ENCODE measurements at regions not wholly inside any gene's neighbourhood (a gene's known extent, or its start where the extent isn't known, plus 50 kb on each side); places are given as distances from the start of the nearest gene placed in this dataset.

DNA sequence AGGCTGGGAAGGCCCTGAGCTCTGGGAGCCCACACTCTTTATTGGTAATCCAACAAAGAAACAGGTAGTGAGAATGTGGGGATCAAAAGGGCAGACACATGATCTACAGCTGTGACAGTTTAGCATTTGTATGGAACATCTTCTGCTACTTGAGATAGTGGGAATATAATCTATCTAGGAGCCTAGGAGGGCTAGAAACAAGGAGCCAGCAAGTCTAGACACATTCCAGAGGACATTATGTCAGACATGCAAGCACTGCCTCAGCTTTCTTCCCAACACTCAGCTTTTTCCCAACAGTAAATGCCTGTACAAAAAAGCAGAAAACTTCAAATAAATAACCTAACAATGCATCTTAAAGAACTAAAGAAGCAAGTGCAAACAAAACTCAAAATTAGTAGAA lies 1150.6 kb upstream of the RAG2 start:
- BruUV-seq (replicated peaks): no TSS peak
- no peaks in the 10 kb centered on the region; a peak in 2 of 4 replicates for H3K9me3 ChIP-seq (ENCODE audit: control insufficient read depth in 1 of 2, insufficient read depth in 1 of 2, low read depth in 1 of 2, low read length in 2 of 2)
- ChIA-PET RAD21 (ENCODE audit: low non-redundant PET in 1 of 2, low total read pairs in 2 of 2, uncharacterized antibody in 2 of 2, unreplicated experiment in 2 of 2) (no interaction called here), POLR2A (no interaction called here), CTCF (no interaction called here)
- H3K4me1 ChIP-seq (ENCODE audit: control insufficient read depth in 1 of 2, insufficient read depth in 2 of 2, low read length in 2 of 2): no peaks in the 10 kb centered on the region
- no peak for DNase-seq (ENCODE audit: low read depth, low spot score)
- H3K4me2 ChIP-seq (ENCODE audit: low read length): no peak overlapping the region
- ATAC-seq: no peak
- no peaks in the 10 kb centered on the region for H3K79me2 ChIP-seq (ENCODE audit: insufficient read depth, low read length)
- no peaks in the 10 kb centered on the region for H3K36me3 ChIP-seq (ENCODE audit: control insufficient read depth in 1 of 2, insufficient read depth in 2 of 2, low read length in 2 of 2)
- no peak overlapping the region for H2AFZ ChIP-seq (ENCODE audit: low read depth, low read length, poor library complexity, severe bottlenecking)
- no peak overlapping the region for H3K4me3 ChIP-seq (replicated peaks in 1 of 2; ENCODE audit: low read depth in 1 of 2, low read length in 2 of 2)
- intact Hi-C loops (cut with micrococcal nuclease): no loop called here
- H3K9ac ChIP-seq (ENCODE audit: low read length): no peak overlapping the region
- H4K20me1 ChIP-seq (ENCODE audit: insufficient read depth): no peaks in the 10 kb centered on the region
- TF ChIP-seq EZH2phosphoT487 (IDR thresholded peaks at IDR 0.05; ENCODE audit: borderline replicate concordance): no peak
- no peak for TF ChIP-seq ELF1 (IDR thresholded peaks at IDR 0.05; ENCODE audit: borderline replicate concordance, low read depth)
- TF ChIP-seq TCF7L2 (IDR thresholded peaks at IDR 0.05; ENCODE audit: borderline replicate concordance, extremely low read depth, insufficient read depth, insufficient read length): no peak
- no peak for TF ChIP-seq ZNF274 (IDR thresholded peaks at IDR 0.05; ENCODE audit: low read depth, low read length)
- no peak for TF ChIP-seq CEBPB (IDR thresholded peaks at IDR 0.05; ENCODE audit: low read depth)
- no peak for TF ChIP-seq SIN3A (IDR thresholded peaks at IDR 0.05; ENCODE audit: low read depth)
- no peak for TF ChIP-seq JUND (IDR thresholded peaks at IDR 0.05)
- TF ChIP-seq YY1 (IDR thresholded peaks at IDR 0.05; ENCODE audit: extremely low read depth, insufficient replicate concordance, low read depth, low read length): no peak
- no peak for TF ChIP-seq ZFX (IDR thresholded peaks at IDR 0.05)
- TF ChIP-seq, protein P1, sequence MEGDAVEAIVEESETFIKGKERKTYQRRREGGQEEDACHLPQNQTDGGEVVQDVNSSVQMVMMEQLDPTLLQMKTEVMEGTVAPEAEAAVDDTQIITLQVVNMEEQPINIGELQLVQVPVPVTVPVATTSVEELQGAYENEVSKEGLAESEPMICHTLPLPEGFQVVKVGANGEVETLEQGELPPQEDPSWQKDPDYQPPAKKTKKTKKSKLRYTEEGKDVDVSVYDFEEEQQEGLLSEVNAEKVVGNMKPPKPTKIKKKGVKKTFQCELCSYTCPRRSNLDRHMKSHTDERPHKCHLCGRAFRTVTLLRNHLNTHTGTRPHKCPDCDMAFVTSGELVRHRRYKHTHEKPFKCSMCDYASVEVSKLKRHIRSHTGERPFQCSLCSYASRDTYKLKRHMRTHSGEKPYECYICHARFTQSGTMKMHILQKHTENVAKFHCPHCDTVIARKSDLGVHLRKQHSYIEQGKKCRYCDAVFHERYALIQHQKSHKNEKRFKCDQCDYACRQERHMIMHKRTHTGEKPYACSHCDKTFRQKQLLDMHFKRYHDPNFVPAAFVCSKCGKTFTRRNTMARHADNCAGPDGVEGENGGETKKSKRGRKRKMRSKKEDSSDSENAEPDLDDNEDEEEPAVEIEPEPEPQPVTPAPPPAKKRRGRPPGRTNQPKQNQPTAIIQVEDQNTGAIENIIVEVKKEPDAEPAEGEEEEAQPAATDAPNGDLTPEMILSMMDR (IDR thresholded peaks at IDR 0.05 in 2 of 3, conservative IDR thresholded peaks at IDR 0.05 in 1 of 3; ENCODE audit: borderline replicate concordance in 1 of 3, insufficient read depth in 1 of 3, low read depth in 2 of 3, low read length in 2 of 3): no peak
- no peak for TF ChIP-seq POLR2A (IDR thresholded peaks at IDR 0.05; ENCODE audit: borderline replicate concordance, extremely low read depth, insufficient read depth, insufficient read length)
- TF ChIP-seq, protein P2, sequence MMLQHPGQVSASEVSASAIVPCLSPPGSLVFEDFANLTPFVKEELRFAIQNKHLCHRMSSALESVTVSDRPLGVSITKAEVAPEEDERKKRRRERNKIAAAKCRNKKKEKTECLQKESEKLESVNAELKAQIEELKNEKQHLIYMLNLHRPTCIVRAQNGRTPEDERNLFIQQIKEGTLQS (IDR thresholded peaks at IDR 0.05): no peak
- H3K9me2 ChIP-seq (ENCODE audit: insufficient read depth): no peaks in the 10 kb centered on the region
- H3K27me3 ChIP-seq (ENCODE audit: insufficient read depth, low read length): no peaks in the 10 kb centered on the region
- H3K27ac ChIP-seq (ENCODE audit: low read depth, low read length): no peak overlapping the region
